Kidney epithelial cell (primary cell): ENCODE measurements at regions not wholly inside any gene's neighbourhood (a gene's known extent, or its start where the extent isn't known, plus 50 kb on each side); places are given as distances from the start of the nearest gene placed in this dataset.

ENCODE experiments used
- DNase-seq: peaks from one replicate; pipeline ENCODE4 v3.0.0-alpha.2; 2010; ENCODE audit warnings: low read depth
- H3K27me3 ChIP-seq: 2 replicates; pipeline ENCODE4 v1.6.0; 2011; ENCODE audit warnings: low read length; ENCODE audit not compliant: control insufficient read depth, insufficient read depth
- H3K36me3 ChIP-seq: 2 replicates; pipeline ENCODE4 v1.5.1; 2011; ENCODE audit warnings: low read length; ENCODE audit not compliant: control insufficient read depth, insufficient read depth
- H3K4me3 ChIP-seq: 2 replicates; pipeline ENCODE4 v1.5.1; 2011; ENCODE audit warnings: low read depth, mild to moderate bottlenecking, control low read depth, low read length
- CTCF ChIP-seq: IDR thresholded peaks from 2 replicates; pipeline ENCODE4 v1.5.1; 2011; ENCODE audit warnings: mild to moderate bottlenecking, moderate library complexity, low read length, control low read depth, inconsistent platforms; ENCODE audit not compliant: insufficient read depth, poor library complexity, severe bottlenecking

GRCh38 chr7:106196460-106197021 is 84.4 kb upstream of the SYPL1 start:
- H3K36me3 ChIP-seq = no peaks in the 10 kb centered on the region
- no peak for TF ChIP-seq CTCF
- no peak overlapping the region for H3K4me3 ChIP-seq
- DNase-seq = no peak
- no peaks in the 10 kb centered on the region for H3K27me3 ChIP-seq

GRCh38 chr7:106193661-106194060 is 81.5 kb upstream of the SYPL1 start:
- no peak for TF ChIP-seq CTCF
- H3K27me3 ChIP-seq = no peaks in the 10 kb centered on the region
- no peak for DNase-seq
- H3K4me3 ChIP-seq = no peak overlapping the region
- no peaks in the 10 kb centered on the region for H3K36me3 ChIP-seq

GRCh38 chr7:106190589-106191330 is 78.6 kb upstream of the SYPL1 start:
- TF ChIP-seq CTCF = no peak
- Histone ChIP-seq H3K27me3 (no peaks in the 10 kb centered on the region), H3K36me3 (no peaks in the 10 kb centered on the region), H3K4me3 (no peak overlapping the region)
- no peak for DNase-seq

- TF ChIP-seq CTCF = no peak
- H3K36me3 ChIP-seq = no peaks in the 10 kb centered on the region
- no peak for DNase-seq
- H3K27me3 ChIP-seq = no peaks in the 10 kb centered on the region
- H3K4me3 ChIP-seq = no peak overlapping the region
Observed at GRCh38 chr7:106187613-106188350, 75.7 kb upstream of the SYPL1 start.

- no peaks in the 10 kb centered on the region for H3K36me3 ChIP-seq
- no peak for DNase-seq
- H3K4me3 ChIP-seq = no peak overlapping the region
- TF ChIP-seq CTCF = no peak
- no peaks in the 10 kb centered on the region for H3K27me3 ChIP-seq
Observed at GRCh38 chr7:106185719-106186118, 73.6 kb upstream of the SYPL1 start.
